Nephron progenitor cell (in vitro differentiated cells): ENCODE measurements at regions not wholly inside any gene's neighbourhood (a gene's known extent, or its start where the extent isn't known, plus 50 kb on each side); places are given as distances from the start of the nearest gene placed in this dataset.

Experiments
- DNase-seq: peaks from one replicate; pipeline ENCODE4 v3.0.0; 2021
- H3K27ac Mint-ChIP-seq: 2 replicates; pipeline ENCODE4 v1.8.0; 2021; ENCODE audit warnings: mild to moderate bottlenecking, moderate library complexity, mixed read lengths
- H3K27me3 Mint-ChIP-seq: 2 replicates; pipeline ENCODE4 v1.8.0; 2021; ENCODE audit warnings: mild to moderate bottlenecking, low read depth, mixed read lengths; ENCODE audit not compliant: poor library complexity
- H3K36me3 Mint-ChIP-seq: 2 replicates; pipeline ENCODE4 v1.8.0; 2021; ENCODE audit warnings: low read depth, mixed read lengths
- H3K4me1 Mint-ChIP-seq: 2 replicates; pipeline ENCODE4 v1.8.0; 2021; ENCODE audit warnings: mixed read lengths
- H3K4me3 Mint-ChIP-seq: 2 replicates; pipeline ENCODE4 v1.8.0; 2021; ENCODE audit warnings: mild to moderate bottlenecking, moderate library complexity, mixed read lengths
- H3K9me3 Mint-ChIP-seq: 2 replicates; pipeline ENCODE4 v1.8.0; 2021; ENCODE audit warnings: mild to moderate bottlenecking, moderate library complexity, mixed read lengths
- CTCF ChIP-seq: fragments of 200-600 bp; sonication (generic); IDR thresholded peaks from 2 replicates; pipeline ENCODE4 v1.5.0; 2021; ENCODE audit warnings: antibody characterized with exemption

GRCh38 chr2:240303896-240304745 lies 131.3 kb upstream of the GPC1 start:
- no peak for TF ChIP-seq CTCF

DNA sequence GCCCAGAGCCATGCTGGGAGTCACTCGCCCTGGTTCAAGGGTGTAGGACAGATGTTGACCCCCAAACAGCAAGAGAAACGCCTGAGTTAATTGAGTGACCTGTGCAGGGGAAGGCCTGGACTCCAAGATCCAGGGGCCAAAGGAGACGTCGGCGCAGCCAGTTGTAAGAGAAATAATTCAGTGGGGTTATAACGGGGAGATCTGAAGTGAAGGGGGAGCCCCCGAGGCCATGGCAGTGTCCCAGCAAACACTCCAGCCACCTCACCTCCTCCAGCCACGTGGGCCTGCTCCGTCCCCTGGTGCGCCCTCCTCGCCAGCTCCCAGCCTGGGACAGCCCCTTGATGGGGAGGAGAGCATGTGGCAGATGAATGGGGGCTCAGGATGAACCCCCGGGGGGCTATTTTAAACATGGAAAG lies 130.7 kb upstream of the GPC1 start:
- no peak for TF ChIP-seq CTCF
- Mint-ChIP-seq H3K4me3 (no peak overlapping the region), H3K36me3 (no peaks in the 10 kb centered on the region), H3K4me1 (peaks cover 24% of the 10 kb centered on the region), H3K9me3 (no peaks in the 10 kb centered on the region), H3K27me3 (peaks cover 13% of the 10 kb centered on the region), H3K27ac (no peak overlapping the region)
- no peak for DNase-seq

More at GRCh38 chr2:240303896-240304745, 131.3 kb upstream of the GPC1 start:
- no peak for DNase-seq
- Mint-ChIP-seq H3K36me3 (no peaks in the 10 kb centered on the region), H3K27ac (no peak overlapping the region), H3K9me3 (no peaks in the 10 kb centered on the region), H3K27me3 (peaks cover 15% of the 10 kb centered on the region), H3K4me3 (no peak overlapping the region), H3K4me1 (peaks cover 27% of the 10 kb centered on the region)

DNA sequence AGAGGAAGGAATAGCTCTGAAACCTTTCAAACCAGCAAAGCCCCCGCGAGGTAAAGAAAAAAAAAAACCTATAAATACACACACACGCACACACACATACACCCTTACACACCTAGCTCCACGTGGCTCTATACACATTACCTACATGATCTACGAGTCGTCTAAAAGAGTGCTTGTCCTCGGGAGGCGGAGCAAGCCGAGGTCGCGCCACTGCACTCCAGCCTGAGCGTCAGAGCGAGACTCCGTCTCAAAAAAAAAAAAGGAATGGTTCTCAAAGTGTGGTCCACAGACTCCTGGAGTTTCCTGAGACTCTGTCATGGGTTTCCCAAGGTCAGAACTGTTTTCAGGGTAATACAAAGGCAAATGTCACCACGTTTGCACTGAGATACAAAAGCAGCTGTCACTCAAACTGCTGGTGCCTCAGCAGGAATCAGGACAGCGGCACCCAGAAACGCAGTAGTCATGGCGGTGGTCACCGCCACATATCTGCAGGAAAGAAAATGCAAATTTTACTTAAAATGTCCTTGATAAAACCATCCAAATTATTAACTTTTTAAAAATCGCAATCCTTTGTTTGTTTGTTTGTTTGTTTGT lies 130.0 kb upstream of the GPC1 start:
- no peak for TF ChIP-seq CTCF
- Mint-ChIP-seq H3K27me3 (peaks cover 11% of the 10 kb centered on the region), H3K36me3 (no peaks in the 10 kb centered on the region), H3K27ac (peak overlapping the region; percentile 55), H3K4me3 (no peak overlapping the region), H3K4me1 (peaks cover 18% of the 10 kb centered on the region), H3K9me3 (no peaks in the 10 kb centered on the region)
- DNase-seq: no peak

GRCh38 chr2:240306185-240306584 lies 129.3 kb upstream of the GPC1 start:
- no peak overlapping the region for H3K4me3 Mint-ChIP-seq
- no peak for TF ChIP-seq CTCF
- no peak for DNase-seq
- peaks cover 7% of the 10 kb centered on the region for H3K27me3 Mint-ChIP-seq
- H3K36me3 Mint-ChIP-seq: no peaks in the 10 kb centered on the region
- H3K27ac Mint-ChIP-seq: no peak overlapping the region
- no peaks in the 10 kb centered on the region for H3K9me3 Mint-ChIP-seq
- H3K4me1 Mint-ChIP-seq: peaks cover 18% of the 10 kb centered on the region

GRCh38 chr2:240308111-240308651 lies 127.3 kb upstream of the GPC1 start:
- no peak for TF ChIP-seq CTCF
- no peak for DNase-seq
- Mint-ChIP-seq H3K36me3 (no peaks in the 10 kb centered on the region), H3K9me3 (no peaks in the 10 kb centered on the region), H3K27ac (no peak overlapping the region), H3K4me1 (peaks cover 18% of the 10 kb centered on the region), H3K27me3 (no peaks in the 10 kb centered on the region), H3K4me3 (no peak overlapping the region)
